Gastrocnemius medialis (tissue), 4 donors: ENCODE measurements at regions not wholly inside any gene's neighbourhood (a gene's known extent, or its start where the extent isn't known, plus 50 kb on each side); places are given as distances from the start of the nearest gene placed in this dataset.

Source experiments
- POLR2A ChIP-seq, 2 donors: fragments of 450-650 bp; IDR thresholded peaks; one replicate each; pipeline ENCODE4 v1.6.1; 2017; ENCODE audit warnings: antibody characterized with exemption in 2 of 2, mild to moderate bottlenecking in 2 of 2, moderate library complexity in 2 of 2
- TF ChIP-seq, protein P1 (sequence below), 5 experiments: fragments of 450-650 bp in 3 of 5; fragments of 200-600 bp in 2 of 5; sonication (generic) in 2 of 5; IDR thresholded peaks in 4 of 5; conservative IDR thresholded peaks in 1 of 5; 1 replicate in 4 of 5; 2 replicates in 1 of 5; pipeline ENCODE4 v1.5.1; 2016 to 2019; ENCODE audit warnings: antibody characterized with exemption in 5 of 5, mild to moderate bottlenecking in 3 of 5, moderate library complexity in 3 of 5

DNA sequence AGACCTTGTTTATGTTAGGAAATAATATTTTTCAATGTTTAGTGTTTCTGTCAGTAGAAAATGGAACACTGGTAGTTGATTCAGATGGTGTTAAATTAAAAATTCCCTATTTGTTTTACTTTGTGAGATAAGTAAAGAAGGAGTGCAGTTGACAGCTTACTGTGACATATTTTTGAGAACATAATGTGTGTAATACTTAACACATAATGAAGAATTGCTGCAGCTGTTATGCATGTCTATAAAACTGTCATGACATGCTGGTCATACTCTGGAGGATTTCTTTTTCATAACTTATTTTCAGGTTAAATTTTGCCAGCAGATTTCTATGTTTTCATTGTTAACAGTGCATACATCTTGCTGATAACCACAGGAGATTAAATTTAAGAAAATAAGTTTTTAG is 296.1 kb downstream of the CTH start:
- TF ChIP-seq, protein P1, sequence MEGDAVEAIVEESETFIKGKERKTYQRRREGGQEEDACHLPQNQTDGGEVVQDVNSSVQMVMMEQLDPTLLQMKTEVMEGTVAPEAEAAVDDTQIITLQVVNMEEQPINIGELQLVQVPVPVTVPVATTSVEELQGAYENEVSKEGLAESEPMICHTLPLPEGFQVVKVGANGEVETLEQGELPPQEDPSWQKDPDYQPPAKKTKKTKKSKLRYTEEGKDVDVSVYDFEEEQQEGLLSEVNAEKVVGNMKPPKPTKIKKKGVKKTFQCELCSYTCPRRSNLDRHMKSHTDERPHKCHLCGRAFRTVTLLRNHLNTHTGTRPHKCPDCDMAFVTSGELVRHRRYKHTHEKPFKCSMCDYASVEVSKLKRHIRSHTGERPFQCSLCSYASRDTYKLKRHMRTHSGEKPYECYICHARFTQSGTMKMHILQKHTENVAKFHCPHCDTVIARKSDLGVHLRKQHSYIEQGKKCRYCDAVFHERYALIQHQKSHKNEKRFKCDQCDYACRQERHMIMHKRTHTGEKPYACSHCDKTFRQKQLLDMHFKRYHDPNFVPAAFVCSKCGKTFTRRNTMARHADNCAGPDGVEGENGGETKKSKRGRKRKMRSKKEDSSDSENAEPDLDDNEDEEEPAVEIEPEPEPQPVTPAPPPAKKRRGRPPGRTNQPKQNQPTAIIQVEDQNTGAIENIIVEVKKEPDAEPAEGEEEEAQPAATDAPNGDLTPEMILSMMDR (IDR thresholded peaks at IDR 0.05 in 4 of 5, conservative IDR thresholded peaks at IDR 0.05 in 1 of 5): no peak
- no peak for TF ChIP-seq POLR2A (IDR thresholded peaks at IDR 0.05)
